ENCODE measurements at regions not wholly inside any gene's neighbourhood (a gene's known extent, or its start where the extent isn't known, plus 50 kb on each side); places are given as distances from the start of the nearest gene placed in this dataset.

DNA sequence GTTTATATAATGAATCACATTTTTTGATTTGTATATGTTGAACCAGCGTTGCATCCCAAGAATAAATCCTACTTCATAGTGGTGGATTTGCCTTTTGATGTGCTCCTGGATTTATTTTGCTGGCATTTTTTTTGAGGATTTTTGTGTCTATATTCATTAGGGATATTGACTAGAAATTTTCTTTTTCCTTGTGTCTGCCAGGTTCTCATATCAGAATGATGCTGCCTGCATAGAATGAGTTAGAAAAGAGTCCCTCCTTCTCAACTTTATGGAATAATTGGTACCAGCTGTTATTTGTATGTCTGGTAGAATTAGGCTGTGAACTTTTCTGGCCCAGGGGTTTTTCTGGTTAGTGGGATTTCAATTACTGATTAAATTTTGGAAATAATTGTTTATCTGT, 457.4 kb upstream of the DSEL start:
- ChIA-PET CTCF (no interaction called here), POLR2A (ENCODE audit: low non-redundant PET) (no interaction called here)
- no peak for DNase-seq (ENCODE audit: low spot score)
- TF ChIP-seq, protein P1, sequence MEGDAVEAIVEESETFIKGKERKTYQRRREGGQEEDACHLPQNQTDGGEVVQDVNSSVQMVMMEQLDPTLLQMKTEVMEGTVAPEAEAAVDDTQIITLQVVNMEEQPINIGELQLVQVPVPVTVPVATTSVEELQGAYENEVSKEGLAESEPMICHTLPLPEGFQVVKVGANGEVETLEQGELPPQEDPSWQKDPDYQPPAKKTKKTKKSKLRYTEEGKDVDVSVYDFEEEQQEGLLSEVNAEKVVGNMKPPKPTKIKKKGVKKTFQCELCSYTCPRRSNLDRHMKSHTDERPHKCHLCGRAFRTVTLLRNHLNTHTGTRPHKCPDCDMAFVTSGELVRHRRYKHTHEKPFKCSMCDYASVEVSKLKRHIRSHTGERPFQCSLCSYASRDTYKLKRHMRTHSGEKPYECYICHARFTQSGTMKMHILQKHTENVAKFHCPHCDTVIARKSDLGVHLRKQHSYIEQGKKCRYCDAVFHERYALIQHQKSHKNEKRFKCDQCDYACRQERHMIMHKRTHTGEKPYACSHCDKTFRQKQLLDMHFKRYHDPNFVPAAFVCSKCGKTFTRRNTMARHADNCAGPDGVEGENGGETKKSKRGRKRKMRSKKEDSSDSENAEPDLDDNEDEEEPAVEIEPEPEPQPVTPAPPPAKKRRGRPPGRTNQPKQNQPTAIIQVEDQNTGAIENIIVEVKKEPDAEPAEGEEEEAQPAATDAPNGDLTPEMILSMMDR (conservative IDR thresholded peaks at IDR 0.05; ENCODE audit: low read depth): no peak
- no peak overlapping the region for H3K27ac ChIP-seq

DNA sequence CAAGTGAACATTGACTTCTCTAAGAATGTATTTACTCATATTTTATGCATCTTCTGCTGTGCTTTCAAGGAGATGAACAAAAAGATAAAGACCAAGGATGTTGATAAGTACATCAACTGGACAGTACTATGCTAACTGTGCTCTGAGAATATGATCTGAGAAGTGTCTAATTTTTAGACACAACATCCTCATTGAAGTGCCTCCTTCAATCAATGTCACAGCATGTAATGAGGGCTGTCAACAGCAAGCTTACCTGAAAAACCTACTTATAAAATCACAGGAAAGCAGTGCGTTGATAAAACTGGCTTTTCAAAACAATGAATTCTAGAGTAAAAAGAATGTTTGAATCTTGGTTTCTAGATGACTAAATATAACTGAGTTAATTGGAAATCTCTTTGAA, 452.9 kb upstream of the DSEL start:
- ChIA-PET POLR2A (ENCODE audit: low non-redundant PET) (no interaction called here), CTCF (no interaction called here)
- TF ChIP-seq, protein P1 (conservative IDR thresholded peaks at IDR 0.05; ENCODE audit: low read depth): no peak
- no peak for DNase-seq (ENCODE audit: low spot score)
- H3K27ac ChIP-seq: no peak overlapping the region

DNA sequence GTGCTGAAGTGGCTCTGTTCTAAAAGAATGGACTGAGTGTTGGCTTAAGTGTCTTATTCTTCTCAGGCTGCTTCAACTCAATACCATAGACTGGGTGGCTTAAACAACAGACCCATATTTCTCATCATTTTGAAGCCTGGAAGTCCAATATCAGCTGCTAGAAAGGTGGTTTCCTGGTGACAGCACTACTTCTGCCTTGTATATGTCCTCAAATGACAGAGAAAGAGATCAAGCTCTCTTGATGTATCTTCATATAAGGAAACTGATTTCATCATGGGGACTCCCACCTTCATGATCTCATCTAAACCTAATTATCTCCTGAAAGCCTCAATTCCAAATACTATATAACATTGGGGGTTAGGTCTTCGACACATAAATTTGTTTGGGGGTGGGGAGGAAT, 449.7 kb upstream of the DSEL start:
- ChIA-PET CTCF (no interaction called here), POLR2A (ENCODE audit: low non-redundant PET) (no interaction called here)
- H3K27ac ChIP-seq: no peak overlapping the region
- TF ChIP-seq, protein P1 (conservative IDR thresholded peaks at IDR 0.05; ENCODE audit: low read depth): no peak
- no peak for DNase-seq (ENCODE audit: low spot score)

DNA sequence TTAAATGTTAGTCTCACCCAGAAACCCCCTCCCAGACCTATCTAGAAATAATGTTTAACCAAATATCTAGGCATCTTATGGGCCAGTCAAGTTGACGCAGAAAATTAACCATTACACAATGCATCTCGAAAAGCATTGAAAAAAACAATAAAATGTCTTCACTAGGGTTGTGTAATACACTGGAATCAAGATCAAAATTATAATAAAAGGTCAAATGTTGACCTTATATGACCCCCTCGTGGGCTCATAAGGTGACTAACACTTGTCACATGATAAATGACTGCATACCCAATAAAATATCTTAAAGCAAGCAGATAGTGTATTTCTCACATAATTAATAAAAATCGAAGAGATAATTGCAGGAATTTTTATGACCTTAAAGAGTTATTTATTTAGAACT, 447.9 kb upstream of the DSEL start:
- POLR2A ChIA-PET (ENCODE audit: low non-redundant PET): no interaction called here

DNA sequence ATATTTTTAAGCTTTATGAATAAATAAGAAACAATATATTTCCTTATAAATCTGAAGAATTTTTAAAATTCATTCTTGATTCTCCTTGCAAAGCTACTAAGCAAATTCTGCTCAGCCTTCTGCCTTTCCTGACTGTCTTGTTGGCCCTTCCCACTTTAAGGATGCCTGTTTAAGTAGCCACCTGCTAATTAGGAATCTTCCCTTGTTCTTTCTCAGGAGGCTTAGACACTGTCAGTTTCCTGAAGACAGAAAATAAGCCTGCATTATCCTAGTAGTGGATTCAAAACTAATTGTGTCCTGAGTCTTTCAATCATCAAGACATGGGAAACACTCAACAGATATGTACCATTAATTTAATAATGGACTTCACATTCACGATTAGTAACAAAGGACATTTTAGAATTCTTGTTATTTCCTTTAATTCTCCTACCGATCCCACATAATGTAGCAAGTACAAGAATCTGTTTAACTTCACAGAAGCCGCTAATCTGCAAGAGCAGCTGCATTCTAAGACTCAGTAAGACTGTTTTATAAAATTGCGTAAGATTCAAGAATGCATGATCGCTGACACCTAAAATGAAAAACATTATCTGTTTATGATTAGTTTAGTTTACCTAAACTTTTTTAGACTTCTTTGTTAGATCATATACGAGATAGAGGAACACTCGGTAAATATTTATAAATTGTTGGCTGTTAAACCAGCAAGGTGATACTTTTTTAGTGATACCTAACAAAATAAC, 445.4 kb upstream of the DSEL start:
- no peak for DNase-seq (ENCODE audit: low spot score)
- H3K27ac ChIP-seq: no peak overlapping the region
- TF ChIP-seq, protein P1 (conservative IDR thresholded peaks at IDR 0.05; ENCODE audit: low read depth): no peak
- CTCF ChIA-PET: interaction anchor here (0.6 to 0.8 kb wide), 2 partner anchors 26 to 1678 kb away, joined by 3 to 5 read pairs; no protein-coding TSS in a partner anchor
- POLR2A ChIA-PET (ENCODE audit: low non-redundant PET): no interaction called here

More for the DNA sequence above, 447.9 kb upstream of the DSEL start:
- no peak for DNase-seq (ENCODE audit: low spot score)
- CTCF ChIA-PET: no interaction called here
- TF ChIP-seq, protein P1 (conservative IDR thresholded peaks at IDR 0.05; ENCODE audit: low read depth): no peak
- no peak overlapping the region for H3K27ac ChIP-seq

DNA sequence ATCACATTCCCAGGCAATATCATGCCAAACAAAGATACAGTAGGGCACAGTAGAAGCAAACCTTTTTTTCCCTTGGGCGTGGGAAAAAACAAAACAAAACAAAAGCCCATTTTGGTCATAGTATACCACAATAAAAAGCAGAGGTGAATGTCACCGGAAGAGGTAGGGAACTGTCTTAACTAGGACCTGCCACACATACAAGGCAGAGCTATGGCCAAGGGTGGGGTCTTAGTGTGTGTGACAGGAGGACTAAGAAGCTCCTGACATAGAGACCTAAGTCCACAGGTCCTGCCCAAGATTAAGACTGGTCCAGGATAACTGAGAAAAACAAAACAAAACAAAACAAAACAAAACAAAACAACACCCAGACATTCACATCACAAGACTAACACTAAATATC, 441.2 kb upstream of the DSEL start:
- POLR2A ChIA-PET (ENCODE audit: low non-redundant PET): no interaction called here
- no peak overlapping the region for H3K27ac ChIP-seq
- no peak for DNase-seq (ENCODE audit: low spot score)
- CTCF ChIA-PET: no interaction called here
- TF ChIP-seq, protein P1 (conservative IDR thresholded peaks at IDR 0.05; ENCODE audit: low read depth): no peak

Data from RWPE1 (cell line).